Left lung (tissue), 4 donors: ENCODE measurements at regions not wholly inside any gene's neighbourhood (a gene's known extent, or its start where the extent isn't known, plus 50 kb on each side); places are given as distances from the start of the nearest gene placed in this dataset.

Source experiments
- ATAC-seq: fragments of 200-7000 bp; cut with Tn5 transposase; one replicate; pipeline ENCODE4 v1.9.1; 2020; ENCODE audit warnings: moderate library complexity
- DNase-seq, 4 donors: peaks; one replicate each; pipeline ENCODE4 v3.0.0-alpha.2; 2013 to 2020
- H3K27ac ChIP-seq, 2 donors: fragments of 200-600 bp; sonication (generic) in 1 of 2; one replicate each; pipeline versions ENCODE4 v1.5.0 to v1.8.0; 2020 to 2021
- H3K27me3 ChIP-seq, 2 donors: fragments of 200-600 bp; sonication (generic) in 1 of 2; one replicate each; pipeline versions ENCODE4 v1.5.0 to v1.8.0; 2020 to 2021
- H3K36me3 ChIP-seq, 2 donors: fragments of 200-600 bp; sonication (generic) in 1 of 2; one replicate each; pipeline versions ENCODE4 v1.5.0 to v1.8.0; 2020 to 2021
- H3K4me1 ChIP-seq, 2 donors: fragments of 200-600 bp; one replicate each; pipeline ENCODE4 v1.8.0; 2021
- H3K4me3 ChIP-seq, 2 donors: fragments of 200-600 bp; sonication (generic) in 1 of 2; one replicate each; pipeline versions ENCODE4 v1.5.0 to v1.8.0; 2020 to 2021; ENCODE audit warnings: mild to moderate bottlenecking in 1 of 2
- H3K9me3 ChIP-seq, 2 donors: fragments of 200-600 bp; sonication (generic) in 1 of 2; one replicate each; pipeline versions ENCODE4 v1.5.0 to v1.8.0; 2020 to 2021
- intact Hi-C, 2 donors: fragments of 100-400 bp; cut with DNase I; formaldehyde crosslinking; loops; one replicate each; pipeline versions ENCODE4 v1.11.2 to v1.14.2; 2022
- TF ChIP-seq, protein P1 (sequence below), 2 donors: fragments of 200-600 bp; sonication (generic) in 1 of 2; IDR thresholded peaks; one replicate each; pipeline versions ENCODE4 v1.5.0 to v1.8.0; 2021; ENCODE audit warnings: antibody characterized with exemption in 2 of 2
- donor health status: DM: no; HTN: yes; CAD: no.
- donor health status: DM: no; HTN: no; CAD: no.

DNA sequence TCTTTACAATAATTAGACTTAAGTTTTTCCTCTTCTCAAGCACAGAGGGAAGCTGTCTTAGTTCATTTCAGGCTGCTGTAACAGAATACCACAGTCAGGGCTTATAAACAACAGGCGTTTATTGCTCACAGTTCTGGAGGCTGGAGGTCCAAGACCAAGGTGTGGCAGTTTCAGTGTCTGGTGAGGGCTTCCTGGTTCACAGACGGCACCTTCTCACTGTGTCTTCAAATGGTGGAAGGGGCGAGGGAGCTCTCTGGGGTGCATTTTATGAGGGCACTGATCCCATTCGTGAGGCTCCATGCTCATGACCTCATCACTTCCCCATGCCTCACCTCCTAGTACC lies 115.7 kb upstream of the MXRA5 start:
- ATAC-seq: no peak
- TF ChIP-seq, protein P1, sequence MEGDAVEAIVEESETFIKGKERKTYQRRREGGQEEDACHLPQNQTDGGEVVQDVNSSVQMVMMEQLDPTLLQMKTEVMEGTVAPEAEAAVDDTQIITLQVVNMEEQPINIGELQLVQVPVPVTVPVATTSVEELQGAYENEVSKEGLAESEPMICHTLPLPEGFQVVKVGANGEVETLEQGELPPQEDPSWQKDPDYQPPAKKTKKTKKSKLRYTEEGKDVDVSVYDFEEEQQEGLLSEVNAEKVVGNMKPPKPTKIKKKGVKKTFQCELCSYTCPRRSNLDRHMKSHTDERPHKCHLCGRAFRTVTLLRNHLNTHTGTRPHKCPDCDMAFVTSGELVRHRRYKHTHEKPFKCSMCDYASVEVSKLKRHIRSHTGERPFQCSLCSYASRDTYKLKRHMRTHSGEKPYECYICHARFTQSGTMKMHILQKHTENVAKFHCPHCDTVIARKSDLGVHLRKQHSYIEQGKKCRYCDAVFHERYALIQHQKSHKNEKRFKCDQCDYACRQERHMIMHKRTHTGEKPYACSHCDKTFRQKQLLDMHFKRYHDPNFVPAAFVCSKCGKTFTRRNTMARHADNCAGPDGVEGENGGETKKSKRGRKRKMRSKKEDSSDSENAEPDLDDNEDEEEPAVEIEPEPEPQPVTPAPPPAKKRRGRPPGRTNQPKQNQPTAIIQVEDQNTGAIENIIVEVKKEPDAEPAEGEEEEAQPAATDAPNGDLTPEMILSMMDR (IDR thresholded peaks at IDR 0.05): no peak
- Histone ChIP-seq H3K27me3 (no peaks in the 10 kb centered on the region), H3K36me3 (no peaks in the 10 kb centered on the region), H3K27ac (no peak overlapping the region), H3K9me3 (no peaks in the 10 kb centered on the region), H3K4me1 (no peaks in the 10 kb centered on the region), H3K4me3 (no peak overlapping the region)
- intact Hi-C loops: no loop called here
- no peak for DNase-seq

DNA sequence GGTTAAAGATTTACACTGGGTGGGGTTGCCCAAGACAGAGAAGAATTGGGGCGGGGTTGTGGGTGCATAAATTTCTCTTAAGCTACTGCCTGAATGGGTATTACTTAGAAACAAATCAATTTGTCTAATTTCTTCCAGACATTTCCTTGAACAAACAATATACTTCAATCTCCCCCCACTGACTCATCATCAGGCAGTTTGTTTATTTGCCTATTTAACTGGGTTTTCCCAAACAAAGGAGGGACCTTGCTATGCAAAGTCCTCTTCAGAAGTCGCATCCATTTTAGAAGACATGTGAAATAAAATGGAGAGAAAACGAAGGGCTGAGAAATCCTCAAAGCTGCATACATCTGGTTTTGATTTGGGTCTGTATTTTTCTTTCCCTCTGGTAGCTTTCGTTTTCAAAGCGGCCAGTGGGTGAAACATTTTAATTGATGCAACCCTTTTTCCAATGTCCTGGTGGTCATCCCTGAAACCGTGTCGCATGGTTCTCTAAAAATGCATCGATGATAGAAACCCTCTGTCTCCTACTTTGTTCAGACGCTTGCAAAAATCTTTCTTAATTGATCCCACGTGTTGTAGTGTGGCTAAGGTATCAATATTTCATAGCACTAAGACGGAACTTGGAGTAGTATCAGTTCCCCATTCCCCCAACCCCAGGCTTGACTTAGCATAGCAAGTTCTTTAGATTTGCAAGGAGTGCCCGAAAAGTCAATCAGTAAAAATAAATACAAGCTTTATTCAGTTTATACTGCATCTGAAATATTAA lies 115.1 kb upstream of the MXRA5 start:
- ATAC-seq: no peak
- intact Hi-C loops: no loop called here
- H3K27ac ChIP-seq: no peak overlapping the region

DNA sequence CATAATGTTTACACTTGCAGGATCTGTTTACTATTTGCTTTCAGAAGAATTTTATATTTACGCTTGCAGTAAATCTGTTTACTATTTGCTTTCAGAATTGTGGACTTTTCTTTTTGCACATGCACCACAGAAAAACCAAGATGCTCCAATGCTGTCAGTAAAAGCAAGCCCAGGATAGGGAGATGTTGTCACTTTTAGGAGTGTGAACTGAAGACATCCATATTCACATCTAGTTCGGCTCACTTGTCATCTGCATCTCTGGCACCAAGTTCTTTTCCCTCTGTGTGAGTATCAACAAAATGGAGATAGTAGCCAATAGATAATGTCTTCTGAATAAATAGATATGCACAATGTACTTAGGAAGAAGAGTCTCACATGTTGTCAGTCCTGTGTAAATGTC lies 109.3 kb upstream of the MXRA5 start:
- Histone ChIP-seq H3K4me1 (no peaks in the 10 kb centered on the region), H3K36me3 (no peaks in the 10 kb centered on the region), H3K9me3 (no peaks in the 10 kb centered on the region), H3K4me3 (no peak overlapping the region), H3K27me3 (no peaks in the 10 kb centered on the region), H3K27ac (no peak overlapping the region)
- intact Hi-C loops: no loop called here
- DNase-seq (no peak), ATAC-seq (no peak)
- TF ChIP-seq, protein P1 (IDR thresholded peaks at IDR 0.05): no peak

More for the DNA sequence above, 115.1 kb upstream of the MXRA5 start:
- Histone ChIP-seq H3K4me3 (no peak overlapping the region), H3K4me1 (no peaks in the 10 kb centered on the region), H3K27me3 (no peaks in the 10 kb centered on the region), H3K9me3 (no peaks in the 10 kb centered on the region), H3K36me3 (no peaks in the 10 kb centered on the region)
- no peak for DNase-seq
- TF ChIP-seq, protein P1 (IDR thresholded peaks at IDR 0.05): no peak

DNA sequence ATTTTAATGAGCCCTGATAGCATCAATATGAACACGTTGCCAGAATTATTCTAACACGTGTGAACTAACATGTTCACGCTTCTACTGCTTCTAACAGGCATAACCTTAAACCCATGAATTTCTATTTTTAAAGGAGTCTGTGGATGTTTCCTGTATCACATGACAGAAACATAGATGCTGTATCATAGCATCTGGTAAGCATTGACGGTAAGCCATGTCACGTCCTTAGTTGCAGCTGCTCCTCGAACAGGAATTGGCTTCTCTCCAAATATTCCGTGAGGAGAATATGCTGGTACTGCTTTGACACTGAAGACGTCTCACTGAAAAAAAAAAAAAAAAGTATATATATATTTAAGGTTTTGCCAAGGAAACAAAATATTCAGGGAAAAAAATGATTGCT lies 105.1 kb upstream of the MXRA5 start:
- ATAC-seq (no peak), DNase-seq (no peak)
- TF ChIP-seq, protein P1 (IDR thresholded peaks at IDR 0.05): no peak
- H3K27me3 ChIP-seq: no peaks in the 10 kb centered on the region
- H3K4me1 ChIP-seq: no peaks in the 10 kb centered on the region
- H3K4me3 ChIP-seq: no peak overlapping the region
- no peak overlapping the region for H3K27ac ChIP-seq
- no peaks in the 10 kb centered on the region for H3K36me3 ChIP-seq
- intact Hi-C loops: no loop called here
- no peaks in the 10 kb centered on the region for H3K9me3 ChIP-seq

DNA sequence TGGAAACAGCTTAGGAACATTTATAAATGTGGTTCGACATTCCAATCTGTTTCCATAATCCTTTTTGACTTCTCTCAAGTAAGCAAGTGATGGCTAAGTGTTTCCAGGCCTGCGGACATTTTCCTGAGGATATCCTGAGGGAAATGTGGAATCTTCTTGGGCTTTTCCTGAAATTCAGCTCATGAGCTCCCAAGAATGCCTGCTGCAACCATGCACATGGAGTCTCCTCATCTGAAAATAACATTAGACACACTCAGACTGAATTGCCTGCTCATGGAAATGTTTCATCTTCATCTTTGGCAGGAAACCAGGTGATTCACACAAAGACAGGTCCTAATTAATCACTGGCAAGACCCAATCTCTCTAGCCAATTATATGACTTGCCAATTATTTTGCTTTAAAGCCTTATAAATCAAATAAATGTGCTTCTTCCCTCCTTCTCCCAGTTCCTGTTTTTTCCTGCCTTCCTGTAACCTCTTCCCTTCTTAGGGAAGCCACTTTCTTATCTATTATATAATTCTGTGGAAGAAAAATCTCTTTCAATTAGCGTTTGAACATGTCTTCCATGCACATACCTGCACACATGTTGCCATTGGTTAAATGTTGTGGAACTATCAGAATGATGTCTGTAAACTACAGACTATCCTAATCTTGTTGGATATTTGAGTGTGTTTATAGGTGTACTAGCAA lies 104.6 kb upstream of the MXRA5 start:
- Histone ChIP-seq H3K36me3 (no peaks in the 10 kb centered on the region), H3K27ac (no peak overlapping the region), H3K4me3 (no peak overlapping the region), H3K27me3 (no peaks in the 10 kb centered on the region), H3K9me3 (no peaks in the 10 kb centered on the region), H3K4me1 (no peaks in the 10 kb centered on the region)
- TF ChIP-seq, protein P1 (IDR thresholded peaks at IDR 0.05): no peak
- intact Hi-C loops: no loop called here
- no peak for DNase-seq
- ATAC-seq: no peak
